Smooth muscle cell (in vitro differentiated cells): ENCODE measurements at regions not wholly inside any gene's neighbourhood (a gene's known extent, or its start where the extent isn't known, plus 50 kb on each side); places are given as distances from the start of the nearest gene placed in this dataset.

Source experiments
- DNase-seq: peaks from one replicate; lab custom pipeline; 2025; ENCODE audit not compliant: unreplicated experiment; lab: John Stamatoyannopoulos, UW
- H2AFZ ChIP-seq: fragments of 200-600 bp; sonication (generic); 2 replicates; pipeline ENCODE4 v1.6.0; 2016; ENCODE audit warnings: antibody characterized with exemption, low read depth, mild to moderate bottlenecking
- H3F3A ChIP-seq: fragments of 200-600 bp; sonication (generic); 2 replicates; pipeline ENCODE4 v1.6.0; 2017; ENCODE audit warnings: antibody characterized with exemption, low read depth
- H3K27ac ChIP-seq: fragments of 200-600 bp; sonication (generic); 2 replicates; pipeline ENCODE4 v1.5.1; 2016; ENCODE audit warnings: low read depth, mild to moderate bottlenecking
- H3K27me3 ChIP-seq: fragments of 200-600 bp; sonication (generic); 2 replicates; pipeline ENCODE4 v1.6.1; 2016; ENCODE audit warnings: low read depth, mild to moderate bottlenecking
- H3K36me3 ChIP-seq: fragments of 200-600 bp; sonication (generic); 2 replicates; pipeline ENCODE4 v1.5.1; 2016; ENCODE audit warnings: low read depth
- H3K4me1 ChIP-seq: fragments of 200-600 bp; sonication (generic); 2 replicates; pipeline ENCODE4 v1.5.1; 2016; ENCODE audit warnings: low read depth
- H3K4me2 ChIP-seq: fragments of 200-600 bp; sonication (generic); 2 replicates; pipeline ENCODE4 v1.6.0; 2016; ENCODE audit warnings: mild to moderate bottlenecking
- H3K4me3 ChIP-seq: fragments of 200-600 bp; sonication (generic); 2 replicates; pipeline ENCODE4 v1.5.1; 2016; ENCODE audit warnings: mild to moderate bottlenecking
- H3K79me2 ChIP-seq: fragments of 200-600 bp; sonication (generic); 2 replicates; pipeline ENCODE4 v1.6.0; 2016; ENCODE audit warnings: low read depth, mild to moderate bottlenecking
- H3K9ac ChIP-seq: fragments of 200-600 bp; sonication (generic); 2 replicates; pipeline ENCODE4 v1.6.0; 2016; ENCODE audit warnings: low read depth
- H3K9me3 ChIP-seq: fragments of 200-600 bp; sonication (generic); replicated peaks from 2 replicates; pipeline ENCODE4 v1.5.1; 2016; ENCODE audit warnings: low read depth
- H4K20me1 ChIP-seq: fragments of 200-600 bp; sonication (generic); 2 replicates; pipeline ENCODE4 v1.6.0; 2016; ENCODE audit warnings: low read depth
- CTCF ChIP-seq: fragments of 200-600 bp; sonication (generic); IDR thresholded peaks from 2 replicates; pipeline ENCODE4 v1.5.1; 2017; ENCODE audit warnings: borderline replicate concordance, mild to moderate bottlenecking, antibody characterized with exemption; ENCODE audit not compliant: insufficient read depth, poor library complexity, severe bottlenecking
- WGBS: methylation state at CpG from one replicate; pipeline ENCODE4 v1.1.7; 2016; ENCODE audit warnings: low lambda C conversion rate; 5-methylcytosine and 5-hydroxymethylcytosine counted together

- Histone ChIP-seq H3K27me3 (no peaks in the 10 kb centered on the region), H3K9me3 (no peaks in the 10 kb centered on the region), H4K20me1 (no peaks in the 10 kb centered on the region), H3K9ac (no peak overlapping the region), H3K27ac (no peak overlapping the region), H3K4me1 (no peaks in the 10 kb centered on the region), H3K79me2 (no peaks in the 10 kb centered on the region), H3K4me3 (no peak overlapping the region), H3F3A (no peaks in the 10 kb centered on the region), H3K36me3 (no peaks in the 10 kb centered on the region), H3K4me2 (no peak overlapping the region), H2AFZ (no peak overlapping the region)
- no peak for TF ChIP-seq CTCF
- no peak for DNase-seq
Observed at GRCh38 chrX:122545778-122546177, 638.3 kb upstream of the GRIA3 start.

- TF ChIP-seq CTCF, result no peak
- Histone ChIP-seq H3K79me2 (no peaks in the 10 kb centered on the region), H3K9me3 (no peaks in the 10 kb centered on the region), H2AFZ (no peak overlapping the region), H3F3A (no peaks in the 10 kb centered on the region), H3K4me3 (no peak overlapping the region), H3K4me1 (no peaks in the 10 kb centered on the region), H4K20me1 (no peaks in the 10 kb centered on the region), H3K36me3 (no peaks in the 10 kb centered on the region), H3K27ac (no peak overlapping the region), H3K4me2 (no peak overlapping the region), H3K27me3 (no peaks in the 10 kb centered on the region), H3K9ac (no peak overlapping the region)
- DNase-seq, result no peak
- WGBS, result 86% methylated on average over 1 of the region's 1 CpG
Observed at GRCh38 chrX:122546269-122546668, 637.8 kb upstream of the GRIA3 start.

- 76% methylated on average over 3 of the region's 3 CpGs for WGBS
Observed at GRCh38 chrX:122552286-122552800, 631.7 kb upstream of the GRIA3 start.

More at GRCh38 chrX:122552286-122552800, 631.7 kb upstream of the GRIA3 start:
- H3K4me2 ChIP-seq, result no peak overlapping the region
- no peak overlapping the region for H3K27ac ChIP-seq
- H3K79me2 ChIP-seq, result no peaks in the 10 kb centered on the region
- H3K27me3 ChIP-seq, result no peaks in the 10 kb centered on the region
- no peaks in the 10 kb centered on the region for H3F3A ChIP-seq
- no peaks in the 10 kb centered on the region for H4K20me1 ChIP-seq
- no peaks in the 10 kb centered on the region for H3K4me1 ChIP-seq
- H3K9ac ChIP-seq, result no peak overlapping the region
- no peak overlapping the region for H2AFZ ChIP-seq
- TF ChIP-seq CTCF, result no peak
- H3K36me3 ChIP-seq, result no peaks in the 10 kb centered on the region
- no peaks in the 10 kb centered on the region for H3K9me3 ChIP-seq
- no peak overlapping the region for H3K4me3 ChIP-seq
- no peak for DNase-seq
